ENCODE measurements at regions not wholly inside any gene's neighbourhood (a gene's known extent, or its start where the extent isn't known, plus 50 kb on each side); places are given as distances from the start of the nearest gene placed in this dataset.
A peak's percentile ranks its signal among the peaks of the same experiment; 100 is the strongest.
"Not testable (repeated sequence)": the region's sequence is repeated elsewhere in the genome, so short reads cannot be mapped to it uniquely, and the experiment has no call there.

- H3K9ac ChIP-seq (ENCODE audit: low read length) = no peak overlapping the region
- no peak overlapping the region for H3K23ac ChIP-seq (ENCODE audit: low read length)
- H3K18ac ChIP-seq (ENCODE audit: low read length) = no peak overlapping the region
- no peaks in the 10 kb centered on the region for H3K36me3 ChIP-seq (ENCODE audit: control insufficient read depth, insufficient read depth, low read length)
- no peak overlapping the region for H3K4me2 ChIP-seq (ENCODE audit: low read length)
- H2AK5ac ChIP-seq (ENCODE audit: low read length) = no peak overlapping the region
- H3K27ac ChIP-seq (ENCODE audit: low read depth, low read length) = no peak overlapping the region
- H3K27me3 ChIP-seq (ENCODE audit: insufficient read depth, low read length, poor library complexity) = no peaks in the 10 kb centered on the region
- no peak overlapping the region for H2BK15ac ChIP-seq (replicated peaks; ENCODE audit: low read depth)
- no peaks in the 10 kb centered on the region for H3K4me1 ChIP-seq (ENCODE audit: control insufficient read depth, low read depth, low read length)
- H3K79me2 ChIP-seq (ENCODE audit: control insufficient read depth, insufficient read depth, low read length) = no peaks in the 10 kb centered on the region
- H3K4ac ChIP-seq (ENCODE audit: low read depth, low read length) = no peak overlapping the region
- H3K79me1 ChIP-seq (ENCODE audit: low read length) = no peaks in the 10 kb centered on the region
- H4K5ac ChIP-seq (ENCODE audit: low read length) = no peak overlapping the region
- no peak overlapping the region for H3K56ac ChIP-seq (ENCODE audit: low read length)
- H2BK5ac ChIP-seq (ENCODE audit: low read length) = no peak overlapping the region
- no peak for DNase-seq
- no peak overlapping the region for H3K4me3 ChIP-seq (ENCODE audit: low read length)
- no CpG with 5 or more reads among the region's 2 CpGs for WGBS (ENCODE audit: extremely low coverage, insufficient coverage, low lambda C conversion rate)
- H4K8ac ChIP-seq (ENCODE audit: low read depth, low read length) = no peak overlapping the region
- no peak overlapping the region for H2BK120ac ChIP-seq (ENCODE audit: low read depth, low read length)
Observed at GRCh38 chr3:178109691-178110090, 426.5 kb upstream of the KCNMB2 start.

- Histone ChIP-seq H3K18ac (ENCODE audit: low read length) (peak overlapping the region; percentile 12), H3K79me2 (ENCODE audit: control insufficient read depth, insufficient read depth, low read length) (no peaks in the 10 kb centered on the region), H3K36me3 (ENCODE audit: control insufficient read depth, insufficient read depth, low read length) (no peaks in the 10 kb centered on the region), H4K8ac (ENCODE audit: low read depth, low read length) (no peak overlapping the region), H3K4me1 (ENCODE audit: control insufficient read depth, low read depth, low read length) (no peaks in the 10 kb centered on the region), H2BK15ac (replicated peaks; ENCODE audit: low read depth) (no peak overlapping the region), H3K27me3 (ENCODE audit: insufficient read depth, low read length, poor library complexity) (no peaks in the 10 kb centered on the region), H2BK120ac (ENCODE audit: low read depth, low read length) (no peak overlapping the region), H3K4ac (ENCODE audit: low read depth, low read length) (no peak overlapping the region), H3K4me2 (ENCODE audit: low read length) (no peak overlapping the region), H3K9ac (ENCODE audit: low read length) (no peak overlapping the region), H4K5ac (ENCODE audit: low read length) (no peak overlapping the region), H2BK5ac (ENCODE audit: low read length) (no peak overlapping the region), H3K27ac (ENCODE audit: low read depth, low read length) (no peak overlapping the region), H3K79me1 (ENCODE audit: low read length) (no peaks in the 10 kb centered on the region), H3K4me3 (ENCODE audit: low read length) (no peak overlapping the region), H2AK5ac (ENCODE audit: low read length) (no peak overlapping the region), H3K23ac (ENCODE audit: low read length) (no peak overlapping the region), H3K56ac (ENCODE audit: low read length) (no peak overlapping the region)
- 100% methylated on average over 1 of the region's 6 CpGs for WGBS (ENCODE audit: extremely low coverage, insufficient coverage, low lambda C conversion rate)
- DNase-seq = peak; percentile 36
Observed at GRCh38 chr3:178112134-178112533, 424.1 kb upstream of the KCNMB2 start.

- no CpG with 5 or more reads among the region's 1 CpG for WGBS (ENCODE audit: extremely low coverage, insufficient coverage, low lambda C conversion rate)
Observed at GRCh38 chr3:178112552-178112951, 423.7 kb upstream of the KCNMB2 start.

GRCh38 chr3:178117641-178118040 lies 418.6 kb upstream of the KCNMB2 start:
- H3K79me2 ChIP-seq (ENCODE audit: control insufficient read depth, insufficient read depth, low read length) = no peaks in the 10 kb centered on the region
- H3K56ac ChIP-seq (ENCODE audit: low read length) = no peak overlapping the region
- H3K4ac ChIP-seq (ENCODE audit: low read depth, low read length) = no peak overlapping the region
- H3K9ac ChIP-seq (ENCODE audit: low read length) = no peak overlapping the region
- DNase-seq = no peak
- H3K4me1 ChIP-seq (ENCODE audit: control insufficient read depth, low read depth, low read length) = no peaks in the 10 kb centered on the region
- no peak overlapping the region for H3K27ac ChIP-seq (ENCODE audit: low read depth, low read length)
- no peak overlapping the region for H2AK5ac ChIP-seq (ENCODE audit: low read length)
- H3K36me3 ChIP-seq (ENCODE audit: control insufficient read depth, insufficient read depth, low read length) = no peaks in the 10 kb centered on the region
- no peak overlapping the region for H2BK5ac ChIP-seq (ENCODE audit: low read length)
- no peaks in the 10 kb centered on the region for H3K27me3 ChIP-seq (ENCODE audit: insufficient read depth, low read length, poor library complexity)
- H3K79me1 ChIP-seq (ENCODE audit: low read length) = no peaks in the 10 kb centered on the region
- no peak overlapping the region for H2BK120ac ChIP-seq (ENCODE audit: low read depth, low read length)
- no peak overlapping the region for H4K8ac ChIP-seq (ENCODE audit: low read depth, low read length)
- no peak overlapping the region for H2BK15ac ChIP-seq (replicated peaks; ENCODE audit: low read depth)
- no peak overlapping the region for H4K5ac ChIP-seq (ENCODE audit: low read length)
- no peak overlapping the region for H3K4me2 ChIP-seq (ENCODE audit: low read length)
- no CpG with 5 or more reads among the region's 3 CpGs for WGBS (ENCODE audit: extremely low coverage, insufficient coverage, low lambda C conversion rate)
- H3K18ac ChIP-seq (ENCODE audit: low read length) = peak overlapping the region; percentile 22
- H3K23ac ChIP-seq (ENCODE audit: low read length) = no peak overlapping the region
- H3K4me3 ChIP-seq (ENCODE audit: low read length) = no peak overlapping the region

More at GRCh38 chr3:178112552-178112951, 423.7 kb upstream of the KCNMB2 start:
- not testable (repeated sequence) for H3K79me1 ChIP-seq (ENCODE audit: low read length); H3K79me2 ChIP-seq (ENCODE audit: control insufficient read depth, insufficient read depth, low read length); H3K4me2 ChIP-seq (ENCODE audit: low read length); H3K4me1 ChIP-seq (ENCODE audit: control insufficient read depth, low read depth, low read length); DNase-seq; H3K27ac ChIP-seq (ENCODE audit: low read depth, low read length); H3K56ac ChIP-seq (ENCODE audit: low read length); H3K4ac ChIP-seq (ENCODE audit: low read depth, low read length); H2BK15ac ChIP-seq (replicated peaks; ENCODE audit: low read depth); H2AK5ac ChIP-seq (ENCODE audit: low read length); H3K4me3 ChIP-seq (ENCODE audit: low read length); H3K9ac ChIP-seq (ENCODE audit: low read length); H2BK5ac ChIP-seq (ENCODE audit: low read length); H3K23ac ChIP-seq (ENCODE audit: low read length); H2BK120ac ChIP-seq (ENCODE audit: low read depth, low read length); H3K36me3 ChIP-seq (ENCODE audit: control insufficient read depth, insufficient read depth, low read length); H4K8ac ChIP-seq (ENCODE audit: low read depth, low read length); H4K5ac ChIP-seq (ENCODE audit: low read length); H3K27me3 ChIP-seq (ENCODE audit: insufficient read depth, low read length, poor library complexity)
- peak overlapping the region; percentile 12 for H3K18ac ChIP-seq (ENCODE audit: low read length)

GRCh38 chr3:178119608-178120295 lies 416.5 kb upstream of the KCNMB2 start:
- not testable (repeated sequence) for H3K56ac ChIP-seq (ENCODE audit: low read length); H3K23ac ChIP-seq (ENCODE audit: low read length); H2AK5ac ChIP-seq (ENCODE audit: low read length); H3K9ac ChIP-seq (ENCODE audit: low read length); H3K4me1 ChIP-seq (ENCODE audit: control insufficient read depth, low read depth, low read length); DNase-seq; H3K79me1 ChIP-seq (ENCODE audit: low read length); H3K4me3 ChIP-seq (ENCODE audit: low read length); H2BK120ac ChIP-seq (ENCODE audit: low read depth, low read length); H2BK15ac ChIP-seq (replicated peaks; ENCODE audit: low read depth); H3K36me3 ChIP-seq (ENCODE audit: control insufficient read depth, insufficient read depth, low read length); H3K4ac ChIP-seq (ENCODE audit: low read depth, low read length); H3K27ac ChIP-seq (ENCODE audit: low read depth, low read length); H4K5ac ChIP-seq (ENCODE audit: low read length); H3K18ac ChIP-seq (ENCODE audit: low read length); H4K8ac ChIP-seq (ENCODE audit: low read depth, low read length); H3K27me3 ChIP-seq (ENCODE audit: insufficient read depth, low read length, poor library complexity); H3K4me2 ChIP-seq (ENCODE audit: low read length); H2BK5ac ChIP-seq (ENCODE audit: low read length); H3K79me2 ChIP-seq (ENCODE audit: control insufficient read depth, insufficient read depth, low read length)
- WGBS (ENCODE audit: extremely low coverage, insufficient coverage, low lambda C conversion rate) = no CpG with 5 or more reads among the region's 6 CpGs

- no CpG with 5 or more reads among the region's 2 CpGs for WGBS (ENCODE audit: extremely low coverage, insufficient coverage, low lambda C conversion rate)
- Histone ChIP-seq H2AK5ac (ENCODE audit: low read length) (no peak overlapping the region), H3K4me2 (ENCODE audit: low read length) (no peak overlapping the region), H3K56ac (ENCODE audit: low read length) (no peak overlapping the region), H4K5ac (ENCODE audit: low read length) (no peak overlapping the region), H2BK15ac (replicated peaks; ENCODE audit: low read depth) (no peak overlapping the region), H3K79me2 (ENCODE audit: control insufficient read depth, insufficient read depth, low read length) (no peaks in the 10 kb centered on the region), H3K79me1 (ENCODE audit: low read length) (no peaks in the 10 kb centered on the region), H3K27ac (ENCODE audit: low read depth, low read length) (no peak overlapping the region), H3K18ac (ENCODE audit: low read length) (no peak overlapping the region), H3K4me1 (ENCODE audit: control insufficient read depth, low read depth, low read length) (no peaks in the 10 kb centered on the region), H3K4ac (ENCODE audit: low read depth, low read length) (no peak overlapping the region), H3K9ac (ENCODE audit: low read length) (no peak overlapping the region), H3K4me3 (ENCODE audit: low read length) (no peak overlapping the region), H2BK120ac (ENCODE audit: low read depth, low read length) (no peak overlapping the region), H3K23ac (ENCODE audit: low read length) (no peak overlapping the region), H3K36me3 (ENCODE audit: control insufficient read depth, insufficient read depth, low read length) (no peaks in the 10 kb centered on the region), H2BK5ac (ENCODE audit: low read length) (no peak overlapping the region), H4K8ac (ENCODE audit: low read depth, low read length) (no peak overlapping the region), H3K27me3 (ENCODE audit: insufficient read depth, low read length, poor library complexity) (no peaks in the 10 kb centered on the region)
- DNase-seq = no peak
Observed at GRCh38 chr3:178120367-178120766, 415.9 kb upstream of the KCNMB2 start.

Data from mesendoderm (in vitro differentiated cells).